K562 (cell line): ENCODE measurements at regions not wholly inside any gene's neighbourhood (a gene's known extent, or its start where the extent isn't known, plus 50 kb on each side); places are given as distances from the start of the nearest gene placed in this dataset.

Experiments used
- ARID3B ChIP-seq: fragments of 250-450 bp; sonication (Bioruptor Pico); IDR thresholded peaks from 2 replicates; pipeline ENCODE4 v1.4.0; 2020; ENCODE audit warnings: borderline replicate concordance
- ATF1 ChIP-seq, 2 experiments: fragments of 450-650 bp in 1 of 2; IDR thresholded peaks; 2 replicates each; pipeline ENCODE4 v1.6.1; 2016; ENCODE audit warnings: missing compliant biosample characterization in 1 of 2, missing genetic modification characterization in 1 of 2
- DIDO1 ChIP-seq: fragments of 450-650 bp; IDR thresholded peaks from 2 replicates; pipeline ENCODE4 v1.6.1; 2016; ENCODE audit warnings: low read depth, missing biosample characterization, missing genetic modification characterization
- NR1H2 ChIP-seq: sonication (generic); formaldehyde crosslinking; IDR thresholded peaks from 2 replicates; pipeline ENCODE4 v1.4.0; 2020; ENCODE audit warnings: mild to moderate bottlenecking, missing genetic modification reagents
- RBFOX2 ChIP-seq: fragments of 200-400 bp; formaldehyde crosslinking; IDR thresholded peaks from 2 replicates; pipeline ENCODE4 v1.6.1; 2017; ENCODE audit warnings: low read depth, mild to moderate bottlenecking, low read length, moderate library complexity
- U2AF2 ChIP-seq: fragments of 200-400 bp; formaldehyde crosslinking; optimal IDR thresholded peaks from 2 replicates; pipeline ENCODE3; 2017; ENCODE audit warnings: low read depth, mild to moderate bottlenecking, low read length
- ZSCAN32 ChIP-seq: fragments of 450-650 bp; formaldehyde crosslinking; IDR thresholded peaks from 2 replicates; pipeline ENCODE4 v1.4.0; 2020; ENCODE audit warnings: mild to moderate bottlenecking, moderate library complexity
- TF ChIP-seq, protein P1 (sequence below), 2 experiments: fragments of 250-450 bp in 1 of 2; fragments of 450-650 bp in 1 of 2; sonication (Bioruptor Pico) in 1 of 2; IDR thresholded peaks; 2 replicates each; pipeline versions ENCODE4 v1.6.1 to v1.8.0; 2016 to 2021; ENCODE audit warnings: mild to moderate bottlenecking in 2 of 2, moderate library complexity in 2 of 2, missing compliant biosample characterization in 1 of 2, missing genetic modification characterization in 1 of 2
- TF ChIP-seq, protein P2 (sequence below): fragments of 450-650 bp; formaldehyde crosslinking; IDR thresholded peaks from 2 replicates; pipeline ENCODE4 v1.4.0; 2020; ENCODE audit warnings: mild to moderate bottlenecking

- TF ChIP-seq, protein P1, sequence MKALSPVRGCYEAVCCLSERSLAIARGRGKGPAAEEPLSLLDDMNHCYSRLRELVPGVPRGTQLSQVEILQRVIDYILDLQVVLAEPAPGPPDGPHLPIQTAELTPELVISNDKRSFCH (CRISPR knock-in tag; IDR thresholded peaks at IDR 0.05), result no peak
- TF ChIP-seq, protein P1 (tag; IDR thresholded peaks at IDR 0.05), result no peak
- TF ChIP-seq ZSCAN32 (no peak), NR1H2 (CRISPR knock-in tag) (no peak), RBFOX2 (no peak), DIDO1 (no peak), ATF1 (CRISPR knock-in tag; IDR thresholded peaks at IDR 0.05) (no peak), ATF1 (tag; IDR thresholded peaks at IDR 0.05) (no peak), ARID3B (CRISPR knock-in tag) (no peak), U2AF2 (no peak)
- TF ChIP-seq, protein P2, sequence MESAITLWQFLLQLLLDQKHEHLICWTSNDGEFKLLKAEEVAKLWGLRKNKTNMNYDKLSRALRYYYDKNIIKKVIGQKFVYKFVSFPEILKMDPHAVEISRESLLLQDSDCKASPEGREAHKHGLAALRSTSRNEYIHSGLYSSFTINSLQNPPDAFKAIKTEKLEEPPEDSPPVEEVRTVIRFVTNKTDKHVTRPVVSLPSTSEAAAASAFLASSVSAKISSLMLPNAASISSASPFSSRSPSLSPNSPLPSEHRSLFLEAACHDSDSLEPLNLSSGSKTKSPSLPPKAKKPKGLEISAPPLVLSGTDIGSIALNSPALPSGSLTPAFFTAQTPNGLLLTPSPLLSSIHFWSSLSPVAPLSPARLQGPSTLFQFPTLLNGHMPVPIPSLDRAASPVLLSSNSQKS, result no peak
These were observed 51.3 kb upstream of the PRDM11 start (continued) for GRCh38 chr11:45094958-45095690.
